ENCODE measurements at regions not wholly inside any gene's neighbourhood (a gene's known extent, or its start where the extent isn't known, plus 50 kb on each side); places are given as distances from the start of the nearest gene placed in this dataset.

- no peak for TF ChIP-seq CCNT2 (IDR thresholded peaks at IDR 0.05; ENCODE audit: borderline replicate concordance, extremely low read depth, insufficient read length, low read depth, low read length)
- TF ChIP-seq SAFB (IDR thresholded peaks at IDR 0.05; ENCODE audit: borderline replicate concordance, low read depth, low read length) = no peak
- no peak for TF ChIP-seq RBM39 (optimal IDR thresholded peaks at IDR 0.05; ENCODE audit: low read depth, low read length)
These were observed 85.5 kb upstream of the ZSWIM2 start (continued) for GRCh38 chr2:186934420-186934819.

- TF ChIP-seq GATAD2B (IDR thresholded peaks at IDR 0.05; ENCODE audit: borderline replicate concordance) (0 out of 2 replicates have a peak, but pooled peaks have one; percentile 6), ZNF398 (CRISPR knock-in tag; IDR thresholded peaks at IDR 0.05) (no peak), GABPB1 (CRISPR knock-in tag; IDR thresholded peaks at IDR 0.05) (no peak), ARID1B (IDR thresholded peaks at IDR 0.05) (peak; percentile 19; the same call in 1 of the 2 replicates), ID3 (CRISPR knock-in tag; IDR thresholded peaks at IDR 0.05) (no peak), ID3 (tag; IDR thresholded peaks at IDR 0.05) (0 out of 2 replicates have a peak, but pooled peaks have one; percentile 24), CAMTA2 (CRISPR knock-in tag; conservative IDR thresholded peaks at IDR 0.05) (no peak), DPF2 (IDR thresholded peaks at IDR 0.05) (peak; percentile 51; the same call in 1 of the 2 replicates), CBFA2T3 (IDR thresholded peaks at IDR 0.05) (0 out of 2 replicates have a peak, but pooled peaks have one; percentile 12), SMARCB1 (IDR thresholded peaks at IDR 0.05; ENCODE audit: insufficient read length, low read depth) (peak; percentile 46), SMARCC2 (IDR thresholded peaks at IDR 0.05; ENCODE audit: low read depth) (0 out of 2 replicates have a peak, but pooled peaks have one; percentile 4)
- ATAC-seq (peak; percentile 58), DNase-seq (ENCODE audit: extremely low read depth in 1 of 4, low spot score in 3 of 4) (no peak), FAIRE-seq (no peak)
- Histone ChIP-seq H3K9ac (ENCODE audit: insufficient read depth in 1 of 2, low read depth in 2 of 2, low read length in 2 of 2) (no peak overlapping the region), H2AFZ (ENCODE audit: low read depth, low read length) (peak overlapping the region; percentile 3; the same call in 1 of the 2 replicates), H4K20me1 (replicated peaks; ENCODE audit: control insufficient read depth, insufficient read depth, low read length) (no peaks in the 10 kb centered on the region), H3K79me2 (ENCODE audit: control insufficient read depth, insufficient read depth, low read length) (no peaks in the 10 kb centered on the region), H3K27me3 (ENCODE audit: control insufficient read depth in 2 of 2, insufficient read depth in 2 of 2, low read length in 2 of 2) (no peaks in the 10 kb centered on the region), H3K27ac (ENCODE audit: extremely low read depth, low read depth, low read length) (peak overlapping the region; percentile 37; the same call in 2 of the 3 replicates), H3K36me3 (ENCODE audit: control insufficient read depth, insufficient read depth, low read length) (no peaks in the 10 kb centered on the region), H3K9me1 (ENCODE audit: control insufficient read depth, insufficient read depth, low read length) (no peaks in the 10 kb centered on the region), H3K9me3 (replicated peaks; ENCODE audit: control insufficient read depth, insufficient read depth, low read depth, low read length) (no peaks in the 10 kb centered on the region), H3K4me2 (ENCODE audit: insufficient read depth, low read length) (no peak overlapping the region; the same call in 1 of the 2 replicates), H3K4me1 (replicated peaks in 1 of 2; ENCODE audit: control insufficient read depth in 2 of 2, insufficient read depth in 2 of 2, low read length in 2 of 2) (peaks cover 0 to 5% of the 10 kb centered on the region in 2 experiments; a peak in 2 of 5 replicates), H3K4me3 (no peak overlapping the region)
- ChIA-PET POLR2A (interaction anchor here (1.6 kb wide), 1 partner anchor 18 kb away, joined by 5 read pairs; no protein-coding TSS in a partner anchor), CTCF (ENCODE audit: low intra/inter-chr PET ratio) (no interaction called here)
- in situ Hi-C loops (cut with MboI) = no loop called here
- intact Hi-C loops (cut with micrococcal nuclease) = no loop called here
- BruUV-seq (replicated peaks) = no TSS peak
These were observed 78.9 kb upstream of the ZSWIM2 start for GRCh38 chr2:186927867-186928191.

All from K562 (cell line).